ENCODE measurements at regions not wholly inside any gene's neighbourhood (a gene's known extent, or its start where the extent isn't known, plus 50 kb on each side); places are given as distances from the start of the nearest gene placed in this dataset.
"Not testable (repeated sequence)": the region's sequence is repeated elsewhere in the genome, so short reads cannot be mapped to it uniquely, and the experiment has no call there.

DNA sequence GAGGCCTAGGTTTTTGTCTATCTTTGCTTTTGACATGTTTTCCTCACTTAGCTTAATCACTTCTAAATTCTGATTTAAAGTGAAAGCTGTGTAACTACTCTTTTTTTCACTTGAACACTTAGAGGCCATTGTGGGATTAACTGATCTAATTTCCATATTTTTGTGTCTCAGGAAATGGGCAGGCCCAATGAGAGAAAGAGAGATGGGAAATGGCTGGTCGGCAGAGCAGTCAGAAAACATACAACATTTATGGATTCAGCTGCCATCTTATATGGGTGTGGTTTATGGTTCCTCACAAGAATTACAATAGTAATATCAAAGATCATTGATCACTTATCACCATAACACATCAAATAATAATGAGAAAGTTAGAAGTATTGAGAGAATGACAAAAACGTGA is 320.8 kb downstream of the PTPRC start:
- TF ChIP-seq ZNF292 (tag by site-specific recombination; IDR thresholded peaks at IDR 0.05; ENCODE audit: borderline replicate concordance, low read depth) (no peak), MYNN (tag by site-specific recombination; IDR thresholded peaks at IDR 0.05; ENCODE audit: borderline replicate concordance) (no peak), ZNF133 (tag by site-specific recombination; IDR thresholded peaks at IDR 0.05) (no peak), ZNF423 (tag by site-specific recombination; IDR thresholded peaks at IDR 0.05) (no peak), HOXD13 (CRISPR knock-in tag; IDR thresholded peaks at IDR 0.05; ENCODE audit: borderline replicate concordance) (no peak), ZNF791 (tag by site-specific recombination; IDR thresholded peaks at IDR 0.05) (no peak), ZNF140 (tag by site-specific recombination; IDR thresholded peaks at IDR 0.05) (no peak), BCL11B (tag by site-specific recombination; IDR thresholded peaks at IDR 0.05; ENCODE audit: low read depth) (no peak), ZNF555 (tag by site-specific recombination; conservative IDR thresholded peaks at IDR 0.05) (no peak), ZNF658 (tag by site-specific recombination; IDR thresholded peaks at IDR 0.05) (no peak), HOXC10 (CRISPR knock-in tag; IDR thresholded peaks at IDR 0.05) (no peak)
- TF ChIP-seq, protein P1, sequence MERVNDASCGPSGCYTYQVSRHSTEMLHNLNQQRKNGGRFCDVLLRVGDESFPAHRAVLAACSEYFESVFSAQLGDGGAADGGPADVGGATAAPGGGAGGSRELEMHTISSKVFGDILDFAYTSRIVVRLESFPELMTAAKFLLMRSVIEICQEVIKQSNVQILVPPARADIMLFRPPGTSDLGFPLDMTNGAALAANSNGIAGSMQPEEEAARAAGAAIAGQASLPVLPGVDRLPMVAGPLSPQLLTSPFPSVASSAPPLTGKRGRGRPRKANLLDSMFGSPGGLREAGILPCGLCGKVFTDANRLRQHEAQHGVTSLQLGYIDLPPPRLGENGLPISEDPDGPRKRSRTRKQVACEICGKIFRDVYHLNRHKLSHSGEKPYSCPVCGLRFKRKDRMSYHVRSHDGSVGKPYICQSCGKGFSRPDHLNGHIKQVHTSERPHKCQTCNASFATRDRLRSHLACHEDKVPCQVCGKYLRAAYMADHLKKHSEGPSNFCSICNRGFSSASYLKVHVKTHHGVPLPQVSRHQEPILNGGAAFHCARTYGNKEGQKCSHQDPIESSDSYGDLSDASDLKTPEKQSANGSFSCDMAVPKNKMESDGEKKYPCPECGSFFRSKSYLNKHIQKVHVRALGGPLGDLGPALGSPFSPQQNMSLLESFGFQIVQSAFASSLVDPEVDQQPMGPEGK (tag by site-specific recombination; IDR thresholded peaks at IDR 0.05) = no peak
- TF ChIP-seq, protein P2, sequence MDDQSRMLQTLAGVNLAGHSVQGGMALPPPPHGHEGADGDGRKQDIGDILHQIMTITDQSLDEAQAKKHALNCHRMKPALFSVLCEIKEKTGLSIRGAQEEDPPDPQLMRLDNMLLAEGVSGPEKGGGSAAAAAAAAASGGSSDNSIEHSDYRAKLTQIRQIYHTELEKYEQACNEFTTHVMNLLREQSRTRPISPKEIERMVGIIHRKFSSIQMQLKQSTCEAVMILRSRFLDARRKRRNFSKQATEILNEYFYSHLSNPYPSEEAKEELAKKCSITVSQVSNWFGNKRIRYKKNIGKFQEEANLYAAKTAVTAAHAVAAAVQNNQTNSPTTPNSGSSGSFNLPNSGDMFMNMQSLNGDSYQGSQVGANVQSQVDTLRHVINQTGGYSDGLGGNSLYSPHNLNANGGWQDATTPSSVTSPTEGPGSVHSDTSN (CRISPR knock-in tag; IDR thresholded peaks at IDR 0.05) = no peak
- TF ChIP-seq, protein P3, sequence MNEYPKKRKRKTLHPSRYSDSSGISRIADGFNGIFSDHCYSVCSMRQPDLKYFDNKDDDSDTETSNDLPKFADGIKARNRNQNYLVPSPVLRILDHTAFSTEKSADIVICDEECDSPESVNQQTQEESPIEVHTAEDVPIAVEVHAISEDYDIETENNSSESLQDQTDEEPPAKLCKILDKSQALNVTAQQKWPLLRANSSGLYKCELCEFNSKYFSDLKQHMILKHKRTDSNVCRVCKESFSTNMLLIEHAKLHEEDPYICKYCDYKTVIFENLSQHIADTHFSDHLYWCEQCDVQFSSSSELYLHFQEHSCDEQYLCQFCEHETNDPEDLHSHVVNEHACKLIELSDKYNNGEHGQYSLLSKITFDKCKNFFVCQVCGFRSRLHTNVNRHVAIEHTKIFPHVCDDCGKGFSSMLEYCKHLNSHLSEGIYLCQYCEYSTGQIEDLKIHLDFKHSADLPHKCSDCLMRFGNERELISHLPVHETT (tag by site-specific recombination; IDR thresholded peaks at IDR 0.05) = no peak
- Histone ChIP-seq H3K27ac (ENCODE audit: extremely low read depth, low read depth, low read length) (no peak overlapping the region), H3K9me3 (ENCODE audit: control insufficient read depth, insufficient read depth, low read depth, low read length) (no peaks in the 10 kb centered on the region), H3K4me3 (ENCODE audit: low read depth, low read length) (no peak overlapping the region), H3K4me1 (ENCODE audit: control insufficient read depth, insufficient read depth, low read length) (no peaks in the 10 kb centered on the region), H3K36me3 (ENCODE audit: control insufficient read depth in 2 of 2, insufficient read depth in 1 of 2, low read length in 2 of 2) (no peaks in the 10 kb centered on the region)
- ChIA-PET POLR2A (no interaction called here), CTCF (no interaction called here)

DNA sequence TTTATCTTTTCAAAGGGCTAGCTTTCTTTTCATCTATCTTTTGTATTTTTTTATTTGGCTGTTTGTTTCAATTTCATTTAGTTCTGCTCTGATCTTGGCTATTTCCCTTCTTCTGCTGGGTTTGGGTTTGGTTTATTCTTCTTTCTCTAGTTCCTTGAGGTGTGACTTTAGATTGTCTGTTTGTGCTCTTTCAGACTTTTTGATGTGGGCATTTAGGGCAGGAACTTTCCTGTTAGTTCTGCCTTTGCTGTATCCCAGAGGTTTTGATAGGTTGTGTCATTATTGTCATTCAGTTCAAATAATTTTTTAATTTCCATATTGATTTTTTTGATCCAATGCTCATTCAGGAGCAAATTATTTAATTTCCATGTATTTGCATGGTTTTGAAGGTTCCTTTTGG is 325.0 kb downstream of the PTPRC start:
- POLR2A ChIA-PET = interaction anchor here (1.0 kb wide), 1 partner anchor 27 kb away, joined by 3 read pairs; no protein-coding TSS in a partner anchor
- H3K4me3 ChIP-seq (ENCODE audit: low read depth, low read length); H3K4me1 ChIP-seq (ENCODE audit: control insufficient read depth, insufficient read depth, low read length); H3K36me3 ChIP-seq (ENCODE audit: control insufficient read depth in 2 of 2, insufficient read depth in 1 of 2, low read length in 2 of 2); H3K9me3 ChIP-seq (ENCODE audit: control insufficient read depth, insufficient read depth, low read depth, low read length); H3K27ac ChIP-seq (ENCODE audit: extremely low read depth, low read depth, low read length): not testable (repeated sequence)
- CTCF ChIA-PET = interaction anchor here (0.6 to 0.7 kb wide), 2 partner anchors 167 to 183 kb away, joined by 3 to 4 read pairs; no protein-coding TSS in a partner anchor

DNA sequence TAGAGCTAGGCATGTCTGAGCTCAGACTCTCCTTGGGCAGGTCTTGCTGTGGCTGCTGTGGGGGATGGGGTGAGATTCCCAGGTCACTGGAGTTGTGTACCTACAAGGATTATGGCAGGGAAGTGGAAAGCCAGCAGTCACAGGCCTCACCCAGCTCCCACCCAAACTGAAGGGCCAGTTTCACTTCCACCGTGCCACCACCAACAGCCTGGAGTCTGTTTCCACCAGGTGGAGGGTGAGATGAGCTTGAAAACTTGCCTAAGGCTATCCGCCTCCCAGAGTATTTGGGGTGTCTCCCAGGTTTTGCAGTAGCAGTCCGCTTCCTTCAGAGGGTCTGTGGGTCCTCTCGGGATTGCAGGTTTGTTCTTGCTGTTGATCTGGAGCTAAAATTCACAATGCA is 327.7 kb downstream of the PTPRC start:
- Histone ChIP-seq H3K4me3 (ENCODE audit: low read depth, low read length) (no peak overlapping the region), H3K36me3 (ENCODE audit: control insufficient read depth in 2 of 2, insufficient read depth in 1 of 2, low read length in 2 of 2) (no peaks in the 10 kb centered on the region), H3K4me1 (ENCODE audit: control insufficient read depth, insufficient read depth, low read length) (no peaks in the 10 kb centered on the region), H3K9me3 (ENCODE audit: control insufficient read depth, insufficient read depth, low read depth, low read length) (no peaks in the 10 kb centered on the region), H3K27ac (ENCODE audit: extremely low read depth, low read depth, low read length) (no peak overlapping the region)
- CTCF ChIA-PET = interaction anchor here (0.7 kb wide), 1 partner anchor 76 kb away, joined by 3 read pairs; no protein-coding TSS in a partner anchor
- POLR2A ChIA-PET = interaction anchor here (1.6 kb wide), 1 partner anchor 29 kb away, joined by 3 read pairs; no protein-coding TSS in a partner anchor
- no peak for TF ChIP-seq ZNF292 (tag by site-specific recombination; IDR thresholded peaks at IDR 0.05; ENCODE audit: borderline replicate concordance, low read depth)
- no peak for TF ChIP-seq SALL2 (tag by site-specific recombination; IDR thresholded peaks at IDR 0.05; ENCODE audit: borderline replicate concordance)
- TF ChIP-seq, protein P4, sequence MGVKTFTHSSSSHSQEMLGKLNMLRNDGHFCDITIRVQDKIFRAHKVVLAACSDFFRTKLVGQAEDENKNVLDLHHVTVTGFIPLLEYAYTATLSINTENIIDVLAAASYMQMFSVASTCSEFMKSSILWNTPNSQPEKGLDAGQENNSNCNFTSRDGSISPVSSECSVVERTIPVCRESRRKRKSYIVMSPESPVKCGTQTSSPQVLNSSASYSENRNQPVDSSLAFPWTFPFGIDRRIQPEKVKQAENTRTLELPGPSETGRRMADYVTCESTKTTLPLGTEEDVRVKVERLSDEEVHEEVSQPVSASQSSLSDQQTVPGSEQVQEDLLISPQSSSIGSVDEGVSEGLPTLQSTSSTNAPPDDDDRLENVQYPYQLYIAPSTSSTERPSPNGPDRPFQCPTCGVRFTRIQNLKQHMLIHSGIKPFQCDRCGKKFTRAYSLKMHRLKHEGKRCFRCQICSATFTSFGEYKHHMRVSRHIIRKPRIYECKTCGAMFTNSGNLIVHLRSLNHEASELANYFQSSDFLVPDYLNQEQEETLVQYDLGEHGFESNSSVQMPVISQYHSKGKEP (tag by site-specific recombination; IDR thresholded peaks at IDR 0.05) = no peak
- TF ChIP-seq, protein P5, sequence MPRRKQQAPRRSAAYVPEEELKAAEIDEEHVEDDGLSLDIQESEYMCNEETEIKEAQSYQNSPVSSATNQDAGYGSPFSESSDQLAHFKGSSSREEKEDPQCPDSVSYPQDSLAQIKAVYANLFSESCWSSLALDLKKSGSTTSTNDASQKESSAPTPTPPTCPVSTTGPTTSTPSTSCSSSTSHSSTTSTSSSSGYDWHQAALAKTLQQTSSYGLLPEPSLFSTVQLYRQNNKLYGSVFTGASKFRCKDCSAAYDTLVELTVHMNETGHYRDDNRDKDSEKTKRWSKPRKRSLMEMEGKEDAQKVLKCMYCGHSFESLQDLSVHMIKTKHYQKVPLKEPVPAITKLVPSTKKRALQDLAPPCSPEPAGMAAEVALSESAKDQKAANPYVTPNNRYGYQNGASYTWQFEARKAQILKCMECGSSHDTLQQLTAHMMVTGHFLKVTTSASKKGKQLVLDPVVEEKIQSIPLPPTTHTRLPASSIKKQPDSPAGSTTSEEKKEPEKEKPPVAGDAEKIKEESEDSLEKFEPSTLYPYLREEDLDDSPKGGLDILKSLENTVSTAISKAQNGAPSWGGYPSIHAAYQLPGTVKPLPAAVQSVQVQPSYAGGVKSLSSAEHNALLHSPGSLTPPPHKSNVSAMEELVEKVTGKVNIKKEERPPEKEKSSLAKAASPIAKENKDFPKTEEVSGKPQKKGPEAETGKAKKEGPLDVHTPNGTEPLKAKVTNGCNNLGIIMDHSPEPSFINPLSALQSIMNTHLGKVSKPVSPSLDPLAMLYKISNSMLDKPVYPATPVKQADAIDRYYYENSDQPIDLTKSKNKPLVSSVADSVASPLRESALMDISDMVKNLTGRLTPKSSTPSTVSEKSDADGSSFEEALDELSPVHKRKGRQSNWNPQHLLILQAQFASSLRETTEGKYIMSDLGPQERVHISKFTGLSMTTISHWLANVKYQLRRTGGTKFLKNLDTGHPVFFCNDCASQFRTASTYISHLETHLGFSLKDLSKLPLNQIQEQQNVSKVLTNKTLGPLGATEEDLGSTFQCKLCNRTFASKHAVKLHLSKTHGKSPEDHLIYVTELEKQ (tag by site-specific recombination; IDR thresholded peaks at IDR 0.05; ENCODE audit: borderline replicate concordance) = no peak
- no peak for TF ChIP-seq ZNF138 (tag by site-specific recombination; IDR thresholded peaks at IDR 0.05; ENCODE audit: borderline replicate concordance)

All from HEK293 (cell line).